Tibial artery (tissue), 4 donors: ENCODE measurements at regions not wholly inside any gene's neighbourhood (a gene's known extent, or its start where the extent isn't known, plus 50 kb on each side); places are given as distances from the start of the nearest gene placed in this dataset.
A peak's percentile ranks its signal among the peaks of the same experiment; 100 is the strongest.

Experiments
- DNase-seq, 2 donors: peaks; one replicate each; pipeline ENCODE4 v3.0.0-alpha.2; 2019
- H3K27ac ChIP-seq, 2 donors: fragments of 200-600 bp; sonication (generic) in 1 of 2; 1 replicate in 1 of 2; 2 replicates in 1 of 2; pipeline ENCODE4 v1.5.1; 2018 to 2019; ENCODE audit warnings: mild to moderate bottlenecking in 1 of 2
- H3K27me3 ChIP-seq, 2 donors: fragments of 200-600 bp; sonication (generic) in 1 of 2; one replicate each; pipeline versions ENCODE4 v1.5.1 to v1.6.0; 2016 to 2019
- H3K36me3 ChIP-seq, 3 donors: fragments of 200-600 bp; sonication (generic) in 2 of 3; one replicate each; pipeline ENCODE4 v1.5.1; 2016 to 2019; ENCODE audit warnings: mild to moderate bottlenecking in 2 of 3
- H3K4me1 ChIP-seq, 4 donors: fragments of 200-600 bp; sonication (generic) in 2 of 4; 1 replicate in 3 of 4; 2 replicates in 1 of 4; pipeline ENCODE4 v1.5.1; 2016 to 2019
- H3K4me3 ChIP-seq, 2 donors: fragments of 200-600 bp; sonication (generic) in 1 of 2; 1 replicate in 1 of 2; 2 replicates in 1 of 2; pipeline ENCODE4 v1.5.1; 2018 to 2019; ENCODE audit warnings: mild to moderate bottlenecking in 2 of 2
- H3K9me3 ChIP-seq, 3 donors: fragments of 200-600 bp; sonication (generic) in 1 of 3; one replicate each; pipeline ENCODE4 v1.5.1; 2016 to 2019
- CTCF ChIP-seq, 2 experiments: fragments of 200-600 bp in 1 of 2; fragments of 450-650 bp in 1 of 2; IDR thresholded peaks; one replicate each; pipeline ENCODE4 v1.5.1; 2017 to 2019; ENCODE audit warnings: antibody characterized with exemption in 2 of 2, mild to moderate bottlenecking in 1 of 2, moderate library complexity in 1 of 2
- intact Hi-C: fragments of 100-400 bp; cut with DNase I; formaldehyde crosslinking; loops from one replicate; pipeline ENCODE4 v1.15.0; 2023; ENCODE audit warnings: low total_unique reads

- Histone ChIP-seq H3K4me1 (peaks cover 0 to 47% (median 13%) of the 10 kb centered on the region in 4 donors), H3K27ac (no peak overlapping the region), H3K27me3 (no peaks in the 10 kb centered on the region), H3K9me3 (no peaks in the 10 kb centered on the region), H3K4me3 (no peak overlapping the region), H3K36me3 (no peaks in the 10 kb centered on the region)
- TF ChIP-seq CTCF (IDR thresholded peaks at IDR 0.05), result no peak
- intact Hi-C loops, result no loop called here
- no peak for DNase-seq
Measured at GRCh38 chr5:110104726-110105669, 415.3 kb downstream of the MAN2A1 start.

- intact Hi-C loops, result no loop called here
- DNase-seq, result peak; percentile 25 to 83
- Histone ChIP-seq H3K4me3 (no peak overlapping the region), H3K27me3 (no peaks in the 10 kb centered on the region), H3K27ac (no peak overlapping the region), H3K9me3 (no peaks in the 10 kb centered on the region), H3K36me3 (no peaks in the 10 kb centered on the region), H3K4me1 (peaks cover 0 to 47% (median 13%) of the 10 kb centered on the region in 4 donors)
- TF ChIP-seq CTCF (IDR thresholded peaks at IDR 0.05), result peak in 1 of 2 experiments; percentile 12
Measured at GRCh38 chr5:110105692-110106091, 416.0 kb downstream of the MAN2A1 start.

- Histone ChIP-seq H3K27ac (peak overlapping the region in 1 of 2 donors; percentile 16), H3K4me3 (no peak overlapping the region), H3K9me3 (no peaks in the 10 kb centered on the region), H3K4me1 (peaks cover 0 to 47% (median 13%) of the 10 kb centered on the region in 4 donors), H3K36me3 (no peaks in the 10 kb centered on the region), H3K27me3 (no peaks in the 10 kb centered on the region)
- TF ChIP-seq CTCF (IDR thresholded peaks at IDR 0.05), result no peak
- DNase-seq, result no peak
- intact Hi-C loops, result no loop called here
Measured at GRCh38 chr5:110106750-110107149, 417.0 kb downstream of the MAN2A1 start.

- intact Hi-C loops, result no loop called here
Measured at GRCh38 chr5:110108520-110108919, 418.8 kb downstream of the MAN2A1 start.

GRCh38 chr5:110109667-110110066, 419.9 kb downstream of the MAN2A1 start:
- Histone ChIP-seq H3K4me1 (peaks cover 0 to 46% (median 12%) of the 10 kb centered on the region in 4 donors), H3K36me3 (no peaks in the 10 kb centered on the region), H3K4me3 (no peak overlapping the region), H3K27ac (no peak overlapping the region), H3K9me3 (no peaks in the 10 kb centered on the region), H3K27me3 (no peaks in the 10 kb centered on the region)
- TF ChIP-seq CTCF (IDR thresholded peaks at IDR 0.05), result no peak
- intact Hi-C loops, result loop anchor here (10.0 kb wide), 1 partner anchor 415 kb away; no protein-coding TSS in a partner anchor
- no peak for DNase-seq

More at GRCh38 chr5:110108520-110108919, 418.8 kb downstream of the MAN2A1 start:
- Histone ChIP-seq H3K36me3 (no peaks in the 10 kb centered on the region), H3K4me3 (no peak overlapping the region), H3K9me3 (no peaks in the 10 kb centered on the region), H3K4me1 (peaks cover 0 to 47% (median 13%) of the 10 kb centered on the region in 4 donors), H3K27me3 (no peaks in the 10 kb centered on the region), H3K27ac (peak overlapping the region in 1 of 2 donors; percentile 16)
- DNase-seq, result no peak
- peak in 1 of 2 experiments; percentile 25 for TF ChIP-seq CTCF (IDR thresholded peaks at IDR 0.05)
